Amniotic epithelial cell (primary cell): ENCODE measurements at regions not wholly inside any gene's neighbourhood (a gene's known extent, or its start where the extent isn't known, plus 50 kb on each side); places are given as distances from the start of the nearest gene placed in this dataset.
A peak's percentile ranks its signal among the peaks of the same experiment; 100 is the strongest.

Experiments used
- DNase-seq: peaks from one replicate; pipeline ENCODE4 v3.0.0-alpha.2; 2010; ENCODE audit warnings: low read depth

- DNase-seq, result no peak
These were observed 1507.2 kb upstream of the PIK3C3 start for GRCh38 chr18:40447820-40448219.

- no peak for DNase-seq
These were observed 1514.9 kb upstream of the PIK3C3 start for GRCh38 chr18:40440088-40440487.

- DNase-seq, result no peak
These were observed 1517.5 kb upstream of the PIK3C3 start for GRCh38 chr18:40437517-40437916.

GRCh38 chr18:40431071-40431985, 1523.7 kb upstream of the PIK3C3 start:
- DNase-seq, result peak; percentile 56

- DNase-seq, result no peak
These were observed 1531.7 kb upstream of the PIK3C3 start for GRCh38 chr18:40423291-40423690.

- no peak for DNase-seq
These were observed 1534.4 kb upstream of the PIK3C3 start for GRCh38 chr18:40420675-40421074.

- no peak for DNase-seq
These were observed 1537.5 kb upstream of the PIK3C3 start for GRCh38 chr18:40417501-40417900.

- DNase-seq, result no peak
These were observed 1539.2 kb upstream of the PIK3C3 start for GRCh38 chr18:40415821-40416220.

- no peak for DNase-seq
These were observed 1539.8 kb upstream of the PIK3C3 start for GRCh38 chr18:40415176-40415791.

GRCh38 chr18:40414155-40414754, 1540.8 kb upstream of the PIK3C3 start:
- peak; percentile 80 for DNase-seq

GRCh38 chr18:40413160-40413559, 1541.9 kb upstream of the PIK3C3 start:
- peak; percentile 53 for DNase-seq

GRCh38 chr18:40412410-40412809, 1542.6 kb upstream of the PIK3C3 start:
- DNase-seq, result no peak

GRCh38 chr18:40407909-40408308, 1547.1 kb upstream of the PIK3C3 start:
- DNase-seq, result peak; percentile 63

- DNase-seq, result no peak
These were observed 1550.8 kb upstream of the PIK3C3 start for GRCh38 chr18:40404284-40404683.

GRCh38 chr18:40402052-40402451, 1553.0 kb upstream of the PIK3C3 start:
- DNase-seq, result no peak

- no peak for DNase-seq
These were observed 1566.9 kb upstream of the PIK3C3 start for GRCh38 chr18:40388121-40388520.

GRCh38 chr18:40387130-40387787, 1567.8 kb upstream of the PIK3C3 start:
- no peak for DNase-seq

- peak; percentile 28 for DNase-seq
These were observed 1572.8 kb upstream of the PIK3C3 start for GRCh38 chr18:40382197-40382596.

GRCh38 chr18:40380686-40381439, 1574.2 kb upstream of the PIK3C3 start:
- DNase-seq, result peak; percentile 21

- peak; percentile 14 for DNase-seq
These were observed 1579.2 kb upstream of the PIK3C3 start for GRCh38 chr18:40375837-40376236.

GRCh38 chr18:40371673-40372072, 1583.4 kb upstream of the PIK3C3 start:
- peak; percentile 83 for DNase-seq

- DNase-seq, result no peak
These were observed 1587.5 kb upstream of the PIK3C3 start for GRCh38 chr18:40367576-40367975.
